Peyer's patch (tissue), 4 donors: ENCODE measurements at regions not wholly inside any gene's neighbourhood (a gene's known extent, or its start where the extent isn't known, plus 50 kb on each side); places are given as distances from the start of the nearest gene placed in this dataset.

Experiments used
- CTCF ChIP-seq, 6 experiments: fragments of 450-650 bp in 4 of 6; fragments of 200-600 bp in 2 of 6; sonication (generic) in 1 of 6; IDR thresholded peaks; one replicate each; pipeline ENCODE4 v1.5.1; 2017 to 2019; ENCODE audit warnings: antibody characterized with exemption in 6 of 6, mild to moderate bottlenecking in 3 of 6, moderate library complexity in 1 of 6
- POLR2A ChIP-seq, 2 donors: fragments of 450-650 bp; IDR thresholded peaks; one replicate each; pipeline ENCODE4 v1.5.1; 2017; ENCODE audit warnings: antibody characterized with exemption in 2 of 2, mild to moderate bottlenecking in 2 of 2, moderate library complexity in 2 of 2

GRCh38 chr6:73969971-73970970, 274.3 kb downstream of the CD109 start:
- TF ChIP-seq CTCF (IDR thresholded peaks at IDR 0.05) = peak in 2 of 6 experiments; percentile 25 to 34
- no peak for TF ChIP-seq POLR2A (IDR thresholded peaks at IDR 0.05)
